ENCODE measurements at regions not wholly inside any gene's neighbourhood (a gene's known extent, or its start where the extent isn't known, plus 50 kb on each side); places are given as distances from the start of the nearest gene placed in this dataset.
"Not testable (repeated sequence)": the region's sequence is repeated elsewhere in the genome, so short reads cannot be mapped to it uniquely, and the experiment has no call there.

DNA sequence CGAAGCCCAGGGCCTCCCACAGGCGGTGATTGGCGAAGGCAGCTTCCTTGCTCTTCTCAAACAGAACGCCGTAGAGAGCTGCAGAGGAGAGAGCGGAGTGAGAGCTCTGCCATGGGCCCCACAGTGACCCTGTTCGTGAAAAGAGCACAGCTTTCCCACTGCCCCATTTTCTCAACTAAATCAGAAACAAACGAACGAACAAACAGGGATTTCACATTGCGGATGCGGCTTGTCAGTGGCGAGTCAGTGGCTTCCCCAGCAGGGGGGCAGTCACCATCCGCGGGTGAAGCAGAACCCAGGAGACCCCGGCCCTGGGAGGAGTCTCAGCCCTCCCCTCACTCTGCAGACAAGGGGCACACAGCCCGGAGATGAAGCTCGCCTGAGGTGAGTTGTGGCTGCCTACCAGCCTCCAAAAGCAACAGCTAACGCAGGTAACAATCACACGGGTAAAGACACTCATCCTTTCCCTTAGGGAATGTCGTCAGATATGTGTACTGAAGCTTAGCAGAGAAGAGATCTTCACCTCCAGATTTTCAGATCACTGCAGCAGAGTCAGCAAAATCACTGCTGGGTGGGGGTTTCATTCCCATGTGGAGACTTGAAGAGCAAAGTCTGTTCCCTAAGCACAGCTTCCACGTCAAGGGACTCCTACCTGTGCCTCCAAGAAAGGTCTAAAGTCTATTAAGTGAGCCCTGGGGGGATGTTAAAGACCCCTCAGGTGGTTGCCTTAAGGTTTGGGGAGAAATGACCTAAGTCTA, 51.2 kb upstream of the GPR31 start:
- no peaks in the 10 kb centered on the region for H3K36me3 Mint-ChIP-seq (ENCODE audit: low read depth)
- H3K27ac Mint-ChIP-seq, result no peak overlapping the region
- ATAC-seq (replicated peaks), result no peak
- peaks cover 16% of the 10 kb centered on the region for H3K27me3 Mint-ChIP-seq
- H3K4me1 Mint-ChIP-seq, result no peaks in the 10 kb centered on the region
- no peak overlapping the region for H3K4me3 Mint-ChIP-seq
- H3K9me3 Mint-ChIP-seq, result no peaks in the 10 kb centered on the region

DNA sequence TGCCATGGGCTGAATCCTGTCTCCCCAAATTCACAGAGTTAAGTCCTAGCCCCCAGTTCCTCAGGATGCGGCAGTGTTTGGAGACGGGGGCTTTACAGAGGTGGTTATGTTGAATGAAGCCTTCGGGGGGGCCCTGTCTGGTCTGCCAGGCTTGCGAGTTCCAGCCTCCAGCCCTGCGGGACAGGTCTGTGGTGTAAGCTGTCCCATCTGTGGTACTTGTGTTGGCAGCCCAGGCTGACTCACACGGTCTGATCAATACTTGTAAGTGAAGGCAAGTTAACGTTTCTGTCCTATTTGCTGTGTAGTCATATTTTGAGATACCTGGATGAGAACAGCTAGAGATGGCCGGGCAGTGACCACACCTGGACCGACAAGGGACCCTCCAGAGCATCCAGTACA, 51.8 kb upstream of the GPR31 start:
- Mint-ChIP-seq H3K27ac (no peak overlapping the region), H3K27me3 (peaks cover 16% of the 10 kb centered on the region), H3K9me3 (no peaks in the 10 kb centered on the region), H3K4me3 (no peak overlapping the region), H3K4me1 (no peaks in the 10 kb centered on the region), H3K36me3 (ENCODE audit: low read depth) (no peaks in the 10 kb centered on the region)
- ATAC-seq (replicated peaks), result no peak

DNA sequence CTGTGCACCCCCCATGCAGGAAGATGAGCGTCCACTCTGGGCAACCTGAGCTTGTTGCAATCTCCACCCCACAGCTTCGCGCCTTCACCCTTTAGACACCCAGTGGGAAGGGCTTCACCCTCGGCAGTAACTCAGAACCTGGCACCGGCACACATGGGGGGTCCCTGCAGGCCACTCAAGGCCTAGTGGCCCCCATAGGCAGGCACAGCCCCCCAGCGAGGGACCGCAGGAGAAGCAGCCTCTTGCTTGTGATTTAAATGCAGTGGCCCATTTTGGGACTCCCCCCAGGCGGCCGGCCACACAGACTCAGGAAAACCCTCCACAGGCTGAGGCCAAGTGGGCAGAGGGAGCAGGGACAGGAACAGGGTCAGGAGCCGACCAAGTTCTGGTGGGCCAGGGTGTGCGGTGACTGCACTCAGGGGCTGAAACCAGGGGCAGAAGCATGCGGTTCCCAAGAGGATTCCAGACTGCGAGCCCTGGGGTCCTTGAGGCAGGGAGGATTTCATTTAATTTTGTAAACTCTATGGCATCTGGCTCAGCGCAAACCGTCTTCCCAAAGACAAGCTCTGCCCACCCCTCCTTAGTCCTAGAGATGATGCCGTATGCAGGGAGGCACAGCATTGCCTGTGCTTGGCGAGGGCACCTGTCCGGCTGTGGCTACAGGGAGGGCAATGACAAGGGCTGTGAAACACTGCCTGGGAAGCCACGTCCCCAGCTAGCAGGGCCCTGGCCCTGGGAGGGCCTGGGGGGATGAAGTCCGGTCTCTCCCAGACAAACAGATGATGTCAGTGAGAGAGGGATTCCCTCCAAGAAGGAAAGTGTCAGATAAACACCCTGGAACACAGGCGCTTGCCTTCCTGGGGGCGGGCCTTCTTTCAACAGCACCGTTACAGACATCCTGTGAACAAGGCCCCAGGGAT, 52.9 kb upstream of the GPR31 start:
- no peaks in the 10 kb centered on the region for H3K4me1 Mint-ChIP-seq
- H3K27me3 Mint-ChIP-seq, result peaks cover 16% of the 10 kb centered on the region
- ATAC-seq (replicated peaks), result no peak
- no peak overlapping the region for H3K4me3 Mint-ChIP-seq
- no peaks in the 10 kb centered on the region for H3K9me3 Mint-ChIP-seq
- H3K36me3 Mint-ChIP-seq (ENCODE audit: low read depth), result no peaks in the 10 kb centered on the region
- no peak overlapping the region for H3K27ac Mint-ChIP-seq

DNA sequence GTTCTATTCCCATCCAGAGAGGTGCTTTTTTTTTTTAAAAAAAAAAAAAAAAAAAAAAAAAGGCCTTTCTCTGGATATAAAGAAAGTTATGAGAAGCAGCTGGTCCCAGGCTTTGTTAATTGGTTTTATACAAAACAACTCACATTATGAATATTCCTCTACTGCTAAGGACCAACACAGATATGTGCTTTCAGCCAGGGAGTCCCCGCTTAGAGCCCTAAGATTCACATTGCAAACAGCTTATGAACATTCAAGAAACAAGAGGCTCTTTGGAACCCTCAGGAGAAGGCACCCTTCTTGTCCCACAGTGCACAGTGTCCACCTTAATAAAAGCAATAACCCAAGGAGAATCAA, 53.5 kb upstream of the GPR31 start:
- H3K27ac Mint-ChIP-seq, result no peak overlapping the region
- peaks cover 14% of the 10 kb centered on the region for H3K27me3 Mint-ChIP-seq
- no peaks in the 10 kb centered on the region for H3K36me3 Mint-ChIP-seq (ENCODE audit: low read depth)
- ATAC-seq (replicated peaks), result no peak
- H3K4me1 Mint-ChIP-seq, result no peaks in the 10 kb centered on the region
- no peak overlapping the region for H3K4me3 Mint-ChIP-seq
- H3K9me3 Mint-ChIP-seq, result no peaks in the 10 kb centered on the region

DNA sequence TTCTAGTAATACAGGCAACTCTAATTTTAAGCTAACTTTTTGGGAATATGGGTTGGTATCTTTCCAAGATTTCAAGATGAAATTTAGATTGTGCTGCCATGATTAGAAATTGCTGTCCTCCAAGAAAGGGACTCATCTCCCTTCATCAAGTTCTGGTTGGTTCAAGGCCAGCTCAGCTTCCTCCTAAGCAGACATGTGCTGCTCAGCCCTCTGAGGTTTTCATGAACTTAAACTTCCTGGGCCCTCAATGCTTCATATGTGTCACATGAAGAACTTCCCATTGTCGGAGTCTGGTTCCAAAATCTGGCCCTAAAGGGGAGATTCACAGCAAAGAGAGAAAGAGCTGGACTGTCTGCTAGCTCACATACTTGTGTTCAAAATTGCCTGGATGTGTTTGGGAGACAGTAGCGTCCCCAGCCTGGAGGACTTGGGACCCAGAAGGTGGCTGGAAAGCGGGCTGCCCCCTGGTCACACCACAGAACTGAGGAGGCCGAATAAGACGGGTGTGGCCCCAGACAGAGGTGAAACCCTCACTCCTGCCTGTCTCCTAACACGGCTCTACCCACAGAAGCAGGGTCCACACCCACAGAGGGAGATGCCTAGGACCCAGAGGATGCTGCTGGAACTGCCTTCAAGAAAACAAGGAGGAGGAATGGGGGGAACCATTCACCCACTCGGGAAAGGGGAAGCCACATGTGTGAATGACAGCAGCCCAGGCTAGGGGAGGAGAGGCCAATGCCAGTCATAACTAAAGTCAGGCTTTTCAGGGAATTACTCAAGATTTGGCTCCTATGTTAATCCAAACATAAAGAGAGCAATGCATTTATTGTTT, 54.3 kb upstream of the GPR31 start:
- peaks cover 10% of the 10 kb centered on the region for H3K27me3 Mint-ChIP-seq
- H3K4me3 Mint-ChIP-seq, result no peak overlapping the region
- H3K4me1 Mint-ChIP-seq, result no peaks in the 10 kb centered on the region
- no peaks in the 10 kb centered on the region for H3K36me3 Mint-ChIP-seq (ENCODE audit: low read depth)
- peak overlapping the region; percentile 39 for H3K27ac Mint-ChIP-seq
- ATAC-seq (replicated peaks), result no peak
- H3K9me3 Mint-ChIP-seq, result no peaks in the 10 kb centered on the region

DNA sequence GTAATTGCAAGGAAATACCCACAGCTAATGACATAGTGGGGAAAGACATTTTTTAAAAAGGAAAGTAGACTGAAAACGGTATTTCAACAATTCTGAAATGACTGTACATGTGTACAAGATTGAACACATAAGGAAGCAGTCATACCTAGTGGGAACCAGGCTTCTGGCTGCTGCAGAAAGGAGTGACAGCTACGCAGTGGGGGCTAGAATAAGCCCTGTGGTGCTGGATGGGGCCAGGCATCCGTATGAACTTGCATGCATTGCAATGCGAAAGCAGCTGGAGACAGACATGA, 54.9 kb upstream of the GPR31 start:
- no peak overlapping the region for H3K27ac Mint-ChIP-seq
- no peaks in the 10 kb centered on the region for H3K4me1 Mint-ChIP-seq
- H3K4me3 Mint-ChIP-seq, result no peak overlapping the region
- peaks cover 9% of the 10 kb centered on the region for H3K27me3 Mint-ChIP-seq
- H3K36me3 Mint-ChIP-seq (ENCODE audit: low read depth), result no peaks in the 10 kb centered on the region
- no peaks in the 10 kb centered on the region for H3K9me3 Mint-ChIP-seq
- ATAC-seq (replicated peaks), result peak; percentile 87

DNA sequence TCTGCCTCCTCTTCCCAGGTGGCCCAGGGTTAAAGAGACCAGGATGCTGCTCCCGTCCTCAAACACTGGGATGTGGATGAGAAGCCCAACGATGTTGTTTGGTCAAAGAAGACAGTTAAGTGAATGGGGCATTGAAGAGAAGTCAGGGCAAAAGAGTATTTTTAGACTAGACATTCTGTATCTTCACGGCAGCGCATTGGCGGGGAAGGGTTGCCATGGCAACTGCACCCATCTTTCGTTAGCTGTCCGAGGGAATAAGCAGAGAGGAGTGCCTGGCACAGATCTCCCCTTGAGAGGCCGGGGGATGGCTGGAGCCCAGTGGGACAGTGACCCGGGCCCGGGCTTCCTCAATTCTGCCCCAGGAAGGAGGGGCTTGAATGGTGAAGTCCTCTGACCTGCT, 56.4 kb upstream of the GPR31 start:
- H3K9me3 Mint-ChIP-seq, result no peaks in the 10 kb centered on the region
- peaks cover 9% of the 10 kb centered on the region for H3K27me3 Mint-ChIP-seq
- H3K4me3 Mint-ChIP-seq, result no peak overlapping the region
- no peaks in the 10 kb centered on the region for H3K36me3 Mint-ChIP-seq (ENCODE audit: low read depth)
- H3K4me1 Mint-ChIP-seq, result no peaks in the 10 kb centered on the region
- ATAC-seq (replicated peaks), result no peak
- no peak overlapping the region for H3K27ac Mint-ChIP-seq

DNA sequence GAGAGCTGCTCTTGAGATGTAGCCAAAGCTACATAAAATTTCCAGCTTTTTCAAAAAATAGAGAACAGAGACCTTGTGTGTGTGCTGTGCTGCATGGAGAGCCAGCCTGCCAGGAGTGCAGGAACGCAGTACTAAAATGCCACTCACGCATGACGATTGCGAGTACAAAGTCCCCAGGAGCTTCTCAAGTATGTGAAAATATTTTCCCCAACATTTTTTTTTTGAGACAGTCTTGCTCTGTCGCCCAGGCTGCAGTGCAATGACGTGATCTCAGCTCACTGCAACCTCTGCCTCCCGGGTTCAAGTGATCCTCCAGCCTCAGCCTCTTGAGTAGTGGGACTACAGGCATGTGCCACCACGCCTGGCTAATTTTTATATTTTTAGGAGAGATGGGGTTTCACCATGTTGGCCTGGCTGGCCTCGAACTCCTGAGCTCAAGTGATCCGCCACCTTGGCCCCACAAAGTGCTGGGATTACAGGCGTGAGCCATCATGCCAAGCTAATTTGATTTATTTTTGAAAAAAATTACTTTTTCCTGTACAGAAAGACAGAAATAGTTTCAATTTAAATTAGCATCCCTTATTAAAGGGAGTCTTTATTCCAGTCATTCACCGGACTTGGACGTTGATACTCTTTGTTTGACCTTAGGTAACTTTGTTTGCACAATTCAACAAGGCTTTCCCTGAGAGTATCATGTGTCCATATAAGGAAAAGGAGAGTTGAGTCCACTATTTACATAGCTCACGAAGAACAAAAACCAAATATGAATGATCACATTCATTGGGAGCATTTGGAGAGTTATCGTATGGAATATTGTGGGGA, 57.9 kb upstream of the GPR31 start:
- H3K27ac Mint-ChIP-seq; H3K27me3 Mint-ChIP-seq; H3K4me1 Mint-ChIP-seq; H3K36me3 Mint-ChIP-seq (ENCODE audit: low read depth); H3K9me3 Mint-ChIP-seq; ATAC-seq (replicated peaks); H3K4me3 Mint-ChIP-seq: not testable (repeated sequence)

DNA sequence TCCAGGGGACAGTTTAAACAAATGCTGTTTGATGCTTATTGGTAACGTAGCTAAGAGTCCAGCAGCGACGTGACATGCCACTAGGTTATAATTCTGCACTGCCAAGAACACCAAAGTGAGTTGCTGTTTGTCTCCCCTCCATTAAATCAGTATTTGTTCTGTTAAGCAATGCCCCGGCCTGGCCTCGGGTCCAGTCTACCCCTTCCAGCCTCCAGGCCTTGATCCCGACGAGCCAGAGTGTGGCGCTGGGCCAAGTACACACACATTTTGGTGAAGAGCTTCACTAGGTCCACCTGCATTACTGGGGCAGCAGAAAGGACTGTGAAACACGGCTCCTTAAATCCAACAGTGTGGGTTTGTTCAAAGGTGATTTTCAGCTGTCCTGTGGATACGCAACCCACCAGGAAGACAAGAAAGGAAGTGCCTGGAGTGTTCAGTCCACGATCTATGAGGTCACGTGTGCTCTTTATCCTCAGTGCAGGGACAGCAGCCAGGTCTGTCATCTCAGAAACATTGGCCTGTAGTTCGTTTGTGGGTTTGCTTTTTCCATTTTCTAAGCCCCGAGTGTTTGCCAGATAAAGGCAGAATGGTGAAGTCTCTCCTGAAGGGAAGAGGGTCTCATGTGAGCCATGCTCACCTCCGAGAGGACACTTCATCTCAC, 58.7 kb upstream of the GPR31 start:
- not testable (repeated sequence) for H3K36me3 Mint-ChIP-seq (ENCODE audit: low read depth); H3K4me1 Mint-ChIP-seq; H3K27ac Mint-ChIP-seq; ATAC-seq (replicated peaks); H3K9me3 Mint-ChIP-seq; H3K4me3 Mint-ChIP-seq; H3K27me3 Mint-ChIP-seq

DNA sequence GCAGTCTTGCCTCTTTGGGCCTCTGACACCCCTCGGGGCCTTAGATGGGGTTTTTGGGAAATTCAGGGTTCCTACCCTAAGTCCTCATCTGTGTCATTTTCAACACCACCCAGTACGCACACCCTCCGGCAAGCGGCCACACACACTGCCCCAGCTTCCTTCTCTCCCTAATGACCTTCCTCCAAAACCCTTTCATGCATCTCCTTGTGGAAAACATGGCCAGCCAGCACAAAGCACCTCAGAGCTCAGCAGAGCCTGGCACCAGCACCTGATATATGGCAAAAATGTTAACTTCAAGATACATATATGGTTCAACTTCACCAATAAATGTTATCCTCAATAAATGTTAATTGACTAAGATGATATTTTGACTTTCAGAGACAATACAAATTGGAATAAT, 59.3 kb upstream of the GPR31 start:
- H3K4me1 Mint-ChIP-seq; H3K27me3 Mint-ChIP-seq; ATAC-seq (replicated peaks); H3K36me3 Mint-ChIP-seq (ENCODE audit: low read depth); H3K9me3 Mint-ChIP-seq; H3K27ac Mint-ChIP-seq; H3K4me3 Mint-ChIP-seq: not testable (repeated sequence)

DNA sequence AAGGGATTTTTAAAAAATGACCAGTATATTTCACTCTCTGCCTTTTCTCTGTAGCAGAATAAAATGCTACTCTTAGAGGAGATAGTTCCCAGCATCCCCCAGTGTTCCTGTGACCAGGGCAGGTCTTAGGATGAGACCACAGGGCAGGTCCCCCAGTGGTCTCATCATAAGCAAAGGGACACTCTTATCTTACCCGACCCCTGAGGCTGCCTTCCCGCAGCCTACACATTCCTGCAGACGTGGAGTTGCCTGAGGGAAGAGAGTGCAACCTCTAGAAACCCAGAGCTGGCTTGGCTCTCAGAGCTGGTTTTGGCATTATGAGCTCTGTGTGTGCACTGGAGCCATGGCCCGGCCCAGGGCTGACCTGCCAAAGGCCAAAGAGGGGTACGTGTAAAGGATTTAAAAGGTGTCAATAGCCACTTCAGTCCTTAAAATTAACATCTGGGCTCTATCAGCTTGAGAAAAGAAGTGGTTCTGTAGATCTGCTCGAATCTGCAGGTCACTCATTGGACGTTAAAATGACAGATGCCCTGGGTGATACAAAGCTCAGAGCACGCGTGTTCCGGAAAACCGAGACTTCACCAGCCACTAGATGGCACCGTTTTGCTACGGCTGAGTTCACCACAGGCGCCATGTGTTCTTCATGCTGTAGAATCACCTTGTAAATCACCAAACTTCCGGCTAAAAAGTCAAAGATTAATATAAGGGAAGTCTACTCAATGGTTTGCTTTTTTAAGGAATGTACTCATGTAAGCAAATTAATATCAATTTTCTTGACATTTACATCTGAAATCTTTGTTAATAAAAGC, 60.4 kb upstream of the GPR31 start:
- H3K4me1 Mint-ChIP-seq; H3K27ac Mint-ChIP-seq; H3K4me3 Mint-ChIP-seq; H3K36me3 Mint-ChIP-seq (ENCODE audit: low read depth); H3K27me3 Mint-ChIP-seq; H3K9me3 Mint-ChIP-seq: not testable (repeated sequence)
- ATAC-seq (replicated peaks), result peak; percentile 69

DNA sequence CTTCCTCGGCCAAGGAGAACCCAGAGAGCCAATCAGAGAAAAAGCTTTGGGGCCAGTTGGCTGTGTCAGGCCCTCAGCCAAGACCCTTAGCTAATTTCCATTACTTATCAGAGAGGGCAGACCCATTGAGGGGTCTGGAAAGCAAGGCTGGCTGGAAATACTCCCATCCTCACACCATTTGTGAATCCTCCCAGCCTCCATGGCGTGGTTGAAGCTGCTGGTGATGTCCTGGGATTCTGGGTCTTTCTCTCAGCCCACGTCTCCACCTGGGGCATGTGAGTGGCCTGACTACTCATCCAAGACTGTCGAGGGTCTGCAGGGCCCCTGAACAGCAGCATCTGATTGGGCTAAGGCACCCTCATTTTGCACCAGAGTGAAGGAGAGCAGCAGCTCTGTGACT, 61.3 kb upstream of the GPR31 start:
- H3K9me3 Mint-ChIP-seq; H3K36me3 Mint-ChIP-seq (ENCODE audit: low read depth); H3K27ac Mint-ChIP-seq; ATAC-seq (replicated peaks); H3K4me3 Mint-ChIP-seq; H3K4me1 Mint-ChIP-seq: not testable (repeated sequence)
- peaks cover 12% of the 10 kb centered on the region for H3K27me3 Mint-ChIP-seq

DNA sequence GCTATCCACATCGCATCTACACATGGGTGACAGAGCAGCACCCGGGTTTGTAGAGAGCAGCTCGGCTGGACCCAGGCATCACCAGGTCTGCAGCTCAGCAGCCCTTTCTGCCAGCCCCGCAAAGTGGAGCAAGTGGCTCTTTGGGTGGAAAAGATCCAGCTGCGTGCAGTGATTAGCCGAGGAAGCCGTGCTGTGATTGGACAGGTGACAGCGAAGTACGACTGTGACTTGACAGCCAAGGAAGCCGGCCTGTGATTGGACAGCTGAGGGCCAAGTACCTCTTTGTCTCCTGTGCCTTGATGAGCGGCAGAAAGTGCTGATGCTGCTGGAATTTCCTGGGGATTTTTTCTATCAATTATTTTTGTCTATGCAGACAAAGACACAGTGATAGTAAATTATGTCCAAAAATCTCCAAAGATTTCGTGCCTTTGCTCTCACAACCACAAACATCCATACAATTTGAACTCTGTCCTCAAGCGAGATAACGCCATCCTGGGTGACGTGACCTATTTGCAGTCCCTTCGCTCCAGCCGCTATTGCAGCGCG, 62.3 kb upstream of the GPR31 start:
- no peak overlapping the region for H3K27ac Mint-ChIP-seq
- no peak for ATAC-seq (replicated peaks)
- H3K9me3 Mint-ChIP-seq, result no peaks in the 10 kb centered on the region
- H3K4me3 Mint-ChIP-seq, result no peak overlapping the region
- H3K36me3 Mint-ChIP-seq (ENCODE audit: low read depth), result no peaks in the 10 kb centered on the region
- H3K27me3 Mint-ChIP-seq, result peaks cover 12% of the 10 kb centered on the region
- no peaks in the 10 kb centered on the region for H3K4me1 Mint-ChIP-seq
